ENCODE measurements at regions not wholly inside any gene's neighbourhood (a gene's known extent, or its start where the extent isn't known, plus 50 kb on each side); places are given as distances from the start of the nearest gene placed in this dataset.

DNA sequence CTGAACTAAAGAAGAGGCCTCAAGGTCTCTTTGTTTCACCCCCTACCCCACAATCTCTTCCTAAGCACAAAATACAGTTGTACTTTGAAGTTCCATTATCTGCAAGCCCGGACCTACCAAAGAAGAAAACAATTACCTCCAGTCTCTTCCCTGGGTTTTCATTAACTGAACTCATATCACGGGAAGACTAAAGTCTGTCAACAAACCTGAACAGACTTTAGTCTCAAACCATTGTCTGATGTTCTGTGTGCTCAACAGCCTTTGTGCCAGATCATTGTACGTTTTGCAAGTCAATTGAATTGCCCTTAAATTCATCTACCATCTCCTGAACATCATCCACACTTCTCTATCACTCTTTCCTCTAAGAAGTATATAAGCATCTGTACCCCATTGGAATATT is 1021.9 kb upstream of the CDH2 start:
- no peak for DNase-seq (ENCODE audit: low read depth)
- TF ChIP-seq, protein P1, sequence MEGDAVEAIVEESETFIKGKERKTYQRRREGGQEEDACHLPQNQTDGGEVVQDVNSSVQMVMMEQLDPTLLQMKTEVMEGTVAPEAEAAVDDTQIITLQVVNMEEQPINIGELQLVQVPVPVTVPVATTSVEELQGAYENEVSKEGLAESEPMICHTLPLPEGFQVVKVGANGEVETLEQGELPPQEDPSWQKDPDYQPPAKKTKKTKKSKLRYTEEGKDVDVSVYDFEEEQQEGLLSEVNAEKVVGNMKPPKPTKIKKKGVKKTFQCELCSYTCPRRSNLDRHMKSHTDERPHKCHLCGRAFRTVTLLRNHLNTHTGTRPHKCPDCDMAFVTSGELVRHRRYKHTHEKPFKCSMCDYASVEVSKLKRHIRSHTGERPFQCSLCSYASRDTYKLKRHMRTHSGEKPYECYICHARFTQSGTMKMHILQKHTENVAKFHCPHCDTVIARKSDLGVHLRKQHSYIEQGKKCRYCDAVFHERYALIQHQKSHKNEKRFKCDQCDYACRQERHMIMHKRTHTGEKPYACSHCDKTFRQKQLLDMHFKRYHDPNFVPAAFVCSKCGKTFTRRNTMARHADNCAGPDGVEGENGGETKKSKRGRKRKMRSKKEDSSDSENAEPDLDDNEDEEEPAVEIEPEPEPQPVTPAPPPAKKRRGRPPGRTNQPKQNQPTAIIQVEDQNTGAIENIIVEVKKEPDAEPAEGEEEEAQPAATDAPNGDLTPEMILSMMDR (conservative IDR thresholded peaks at IDR 0.05; ENCODE audit: low read depth, low read length): no peak

DNA sequence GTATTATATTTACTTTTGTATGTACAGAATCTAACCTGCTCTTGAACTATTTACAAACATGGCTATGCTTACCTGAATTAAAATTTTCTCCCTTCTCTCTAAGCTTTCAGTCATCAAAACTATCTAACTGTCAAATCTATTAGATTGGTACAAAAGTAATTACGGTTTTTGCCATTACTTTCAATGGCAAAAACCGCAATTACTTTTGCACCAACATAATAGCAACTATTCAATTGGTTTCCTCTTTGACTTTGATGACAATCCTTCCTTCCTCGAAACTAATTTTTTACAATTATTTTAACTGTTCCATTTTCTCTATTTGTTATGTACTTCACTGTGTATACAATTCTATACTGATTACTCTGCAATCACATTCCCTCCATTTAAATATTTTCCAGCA is 1019.4 kb upstream of the CDH2 start:
- H3K4me3 ChIP-seq (ENCODE audit: low read depth, low read length): no peak overlapping the region
- TF ChIP-seq, protein P1 (conservative IDR thresholded peaks at IDR 0.05; ENCODE audit: low read depth, low read length): no peak
- no peak for DNase-seq (ENCODE audit: low read depth)

More for the DNA sequence above, 1021.9 kb upstream of the CDH2 start:
- H3K4me3 ChIP-seq (ENCODE audit: low read depth, low read length): no peak overlapping the region

DNA sequence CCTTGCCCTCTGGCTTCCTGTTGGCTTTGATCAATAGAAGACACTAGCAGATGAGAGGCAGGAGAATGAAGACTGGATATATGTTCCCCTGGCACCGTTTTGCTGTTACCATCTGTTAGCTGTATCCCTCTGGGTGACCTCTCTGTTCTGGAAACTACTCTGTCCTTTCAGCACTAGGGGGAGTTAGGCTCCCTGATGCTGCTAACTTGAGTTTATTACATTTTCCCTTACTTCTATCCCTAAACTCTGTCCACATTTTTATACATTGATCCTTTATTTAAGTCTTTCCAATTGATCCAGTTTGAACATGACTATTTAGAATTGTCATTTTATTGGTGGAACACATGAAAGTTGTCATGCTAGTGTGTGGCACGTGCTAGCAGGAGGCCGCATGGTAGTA is 1014.3 kb upstream of the CDH2 start:
- no peak overlapping the region for H3K4me3 ChIP-seq (ENCODE audit: low read depth, low read length)
- TF ChIP-seq, protein P1 (conservative IDR thresholded peaks at IDR 0.05; ENCODE audit: low read depth, low read length): peak; percentile 68
- DNase-seq (ENCODE audit: low read depth): no peak

DNA sequence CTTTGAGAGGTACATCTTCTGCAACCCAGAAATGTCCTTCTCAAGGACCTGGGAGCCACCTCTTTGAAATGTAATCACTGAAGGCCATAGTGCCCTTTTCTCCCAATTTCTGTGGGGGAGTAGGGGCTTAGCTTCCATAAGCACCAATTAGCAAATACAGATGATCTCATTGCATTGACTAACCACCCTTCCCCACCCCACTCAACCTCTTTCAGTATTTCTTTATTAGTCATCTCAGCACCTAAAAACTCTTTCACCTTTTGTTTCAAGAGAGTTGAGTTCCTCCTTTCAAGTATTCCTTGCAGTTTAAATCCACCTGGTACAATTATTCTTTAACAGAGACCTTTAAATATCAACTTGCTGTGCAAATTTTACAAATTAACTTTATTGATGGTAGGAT is 1011.8 kb upstream of the CDH2 start:
- H3K4me3 ChIP-seq (ENCODE audit: low read depth, low read length): no peak overlapping the region
- DNase-seq (ENCODE audit: low read depth): no peak
- TF ChIP-seq, protein P1 (conservative IDR thresholded peaks at IDR 0.05; ENCODE audit: low read depth, low read length): no peak

DNA sequence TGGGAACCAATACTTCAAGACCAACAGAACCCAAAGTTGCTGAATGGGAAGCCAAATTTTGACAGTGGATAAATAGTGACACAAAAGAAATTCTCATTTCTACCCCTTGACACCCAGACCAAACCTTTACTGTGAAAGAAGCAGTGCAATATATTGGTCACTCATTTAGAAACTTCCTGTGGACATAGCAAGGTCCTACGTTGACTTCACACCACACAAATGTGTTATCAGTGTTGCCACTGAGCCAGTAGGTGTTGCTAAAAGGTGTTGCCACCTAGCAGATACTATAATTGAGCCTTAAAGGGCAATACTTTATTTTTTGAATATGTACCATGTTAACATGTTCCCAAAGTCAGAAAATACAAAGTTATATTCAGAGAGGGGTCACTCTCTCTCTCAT is 1008.9 kb upstream of the CDH2 start:
- no peak overlapping the region for H3K4me3 ChIP-seq (ENCODE audit: low read depth, low read length)
- DNase-seq (ENCODE audit: low read depth): no peak
- TF ChIP-seq, protein P1 (conservative IDR thresholded peaks at IDR 0.05; ENCODE audit: low read depth, low read length): no peak

DNA sequence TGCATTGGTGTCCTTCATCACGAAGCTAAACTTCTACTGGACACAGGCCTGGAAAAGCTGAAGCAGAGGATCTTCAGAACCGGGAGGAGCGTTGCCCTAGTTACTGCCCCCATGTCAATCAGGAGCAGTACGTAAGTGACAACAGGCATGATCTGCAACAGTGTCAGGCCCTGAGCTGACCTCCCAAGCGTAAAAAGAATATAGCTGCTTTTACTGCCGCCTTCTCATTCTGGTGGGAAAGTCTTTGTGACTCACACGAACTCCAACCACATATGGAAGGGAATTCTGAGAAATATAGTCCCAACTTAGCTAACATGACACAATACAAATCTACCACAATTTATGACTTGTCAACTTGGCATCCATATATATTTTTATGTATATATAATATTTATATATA is 1007.7 kb upstream of the CDH2 start:
- no peak overlapping the region for H3K4me3 ChIP-seq (ENCODE audit: low read depth, low read length)
- TF ChIP-seq, protein P1 (conservative IDR thresholded peaks at IDR 0.05; ENCODE audit: low read depth, low read length): no peak
- DNase-seq (ENCODE audit: low read depth): no peak

DNA sequence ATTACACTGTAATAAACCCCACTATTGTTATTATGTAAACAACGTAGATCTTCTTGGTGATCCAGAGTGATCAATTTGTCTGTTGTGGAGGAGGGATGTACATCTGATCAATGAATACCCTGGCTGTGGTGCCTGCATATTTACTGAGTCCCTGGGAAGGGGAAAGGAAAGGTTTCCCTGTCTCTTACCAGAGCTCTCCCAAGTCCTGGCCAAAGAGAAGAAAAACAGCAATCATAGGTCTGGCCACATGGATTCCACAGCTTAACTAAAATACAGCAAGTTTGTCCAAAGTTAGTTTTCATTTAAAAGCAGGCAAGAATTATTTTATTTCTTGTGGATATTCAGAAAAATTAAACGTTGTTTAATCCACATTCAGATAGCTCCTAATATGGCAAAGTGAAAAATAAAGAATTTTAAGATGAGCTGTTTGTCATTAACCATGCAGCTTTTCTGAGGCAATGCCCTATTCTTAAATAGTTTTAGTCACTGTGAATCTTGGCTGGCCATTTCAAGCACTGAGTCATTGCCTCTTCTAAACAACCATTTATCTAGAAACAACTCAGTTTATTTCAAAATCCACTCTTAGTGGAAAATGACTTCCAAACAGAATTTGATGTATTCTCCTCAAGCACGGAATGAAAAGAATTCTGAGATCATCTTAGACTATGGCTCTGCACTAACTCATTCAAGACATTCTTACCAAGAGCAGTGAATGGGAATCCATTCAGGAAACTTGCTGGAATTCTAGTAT is 1004.4 kb upstream of the CDH2 start:
- H3K4me3 ChIP-seq (ENCODE audit: low read depth, low read length): no peak overlapping the region
- peak; percentile 93 for DNase-seq (ENCODE audit: low read depth)
- TF ChIP-seq, protein P1 (conservative IDR thresholded peaks at IDR 0.05; ENCODE audit: low read depth, low read length): no peak
